Endothelial cell of umbilical vein (primary cell): ENCODE measurements at regions not wholly inside any gene's neighbourhood (a gene's known extent, or its start where the extent isn't known, plus 50 kb on each side); places are given as distances from the start of the nearest gene placed in this dataset.

Experiments
- BruUV-seq: library from RNA; stranded (reverse); fragments of 400-500 nt; replicated peaks from 2 replicates; lab custom pipeline; 2021; lab: Mats Ljungman, UMichigan
- CTCF ChIA-PET: fragments of 300-600, 350-600 bp; sonication (Branson Sonifier 250); formaldehyde crosslinking; loops from one replicate; lab custom pipeline; 2021; ENCODE audit warnings: antibody characterized with exemption, inconsistent platforms; lab: Charles Lee
- POLR2A ChIA-PET: fragments of 300-600, 350-600 bp; sonication (Branson Sonifier 250); formaldehyde crosslinking; loops from one replicate; lab custom pipeline; 2021; ENCODE audit warnings: antibody characterized with exemption, inconsistent platforms; lab: Charles Lee
- DNase-seq: peaks from one replicate; pipeline ENCODE4 v3.0.0-alpha.2; 2011; ENCODE audit warnings: low read depth, low spot score
- FAIRE-seq: peaks from 2 replicates; lab custom pipeline; 2011; peaks lifted over from hg19 to GRCh38; lab: Jason Lieb, UNC
- H2AFZ ChIP-seq: 2 replicates; pipeline ENCODE4 v1.6.0; 2012; ENCODE audit warnings: low read depth, low read length, control low read depth, inconsistent platforms
- H3K27ac ChIP-seq: 2 replicates; pipeline ENCODE4 v1.5.1; 2011; ENCODE audit warnings: low read depth, mild to moderate bottlenecking, control low read depth, low read length, moderate library complexity; ENCODE audit not compliant: insufficient read depth
- H3K27me3 ChIP-seq, 2 experiments: 2 replicates each; pipeline versions ENCODE4 v1.6.0 to v1.6.1; 2011; ENCODE audit warnings: low read length in 2 of 2, mixed read lengths in 1 of 2; ENCODE audit not compliant: control insufficient read depth in 2 of 2, insufficient read depth in 2 of 2
- H3K36me3 ChIP-seq, 2 experiments: 2 replicates in 1 of 2; 3 replicates in 1 of 2; pipeline ENCODE4 v1.5.1; 2011; ENCODE audit warnings: low read length in 2 of 2, mild to moderate bottlenecking in 1 of 2, moderate library complexity in 1 of 2; ENCODE audit not compliant: control insufficient read depth in 2 of 2, insufficient read depth in 2 of 2; ENCODE audit errors: extremely low read depth in 1 of 2
- H3K4me1 ChIP-seq: 3 replicates; pipeline ENCODE4 v1.5.1; 2011; ENCODE audit warnings: mild to moderate bottlenecking, low read length; ENCODE audit not compliant: control insufficient read depth, insufficient read depth; ENCODE audit errors: extremely low read depth
- H3K4me2 ChIP-seq: 2 replicates; pipeline ENCODE4 v1.6.1; 2011; ENCODE audit warnings: low read length, control low read depth, mixed read lengths; ENCODE audit not compliant: insufficient read depth
- H3K4me3 ChIP-seq, 3 experiments: fragments of 200-600 bp in 1 of 3; sonication (generic), shearing (Covaris generic) in 1 of 3; replicated peaks in 1 of 3; 2 replicates each; pipeline ENCODE4 v1.5.1; 2011 to 2016; ENCODE audit warnings: control low read depth in 3 of 3, low read length in 3 of 3, mild to moderate bottlenecking in 2 of 3, inconsistent platforms in 1 of 3, low read depth in 1 of 3, moderate library complexity in 1 of 3; ENCODE audit not compliant: insufficient read depth in 1 of 3
- H3K79me2 ChIP-seq: 2 replicates; pipeline ENCODE4 v1.6.0; 2012; ENCODE audit warnings: low read length, inconsistent platforms; ENCODE audit not compliant: control insufficient read depth, insufficient read depth
- H3K9ac ChIP-seq: replicated peaks from 2 replicates; pipeline ENCODE3; 2011; ENCODE audit warnings: low read length, control low read depth; ENCODE audit not compliant: insufficient read depth; ENCODE audit errors: extremely low read depth
- H3K9me1 ChIP-seq: replicated peaks from 3 replicates; pipeline ENCODE4 v1.6.0; 2011; ENCODE audit warnings: mild to moderate bottlenecking, low read length; ENCODE audit not compliant: control insufficient read depth, insufficient read depth; ENCODE audit errors: extremely low read depth
- H3K9me3 ChIP-seq: replicated peaks from 2 replicates; pipeline ENCODE4 v1.5.1; 2012; ENCODE audit warnings: low read length, inconsistent platforms; ENCODE audit not compliant: control insufficient read depth, insufficient read depth
- H4K20me1 ChIP-seq: replicated peaks from 2 replicates; pipeline ENCODE3; 2011; ENCODE audit warnings: mild to moderate bottlenecking, low read length; ENCODE audit not compliant: control insufficient read depth, insufficient read depth; ENCODE audit errors: extremely low read depth
- CTCF ChIP-seq, 2 donors: IDR thresholded peaks; 1 replicate in 1 of 2; 2 replicates in 1 of 2; pipeline ENCODE4 v1.5.1; 2011; ENCODE audit warnings: low read length in 2 of 2, mild to moderate bottlenecking in 2 of 2, moderate library complexity in 2 of 2, control low read depth in 1 of 2, inconsistent platforms in 1 of 2, low read depth in 1 of 2; ENCODE audit not compliant: insufficient read depth in 1 of 2; ENCODE audit errors: extremely low read depth in 1 of 2
- EZH2 ChIP-seq: IDR thresholded peaks from 2 replicates; pipeline ENCODE4 v1.6.1; 2012; ENCODE audit warnings: borderline replicate concordance, low read depth, mild to moderate bottlenecking, moderate library complexity, low read length, inconsistent platforms; ENCODE audit not compliant: severe bottlenecking
- FOS ChIP-seq: IDR thresholded peaks from 2 replicates; pipeline ENCODE4 v1.6.1; 2011; ENCODE audit warnings: mild to moderate bottlenecking, low read length, moderate library complexity, borderline replicate concordance; ENCODE audit not compliant: insufficient read depth
- GATA2 ChIP-seq: IDR thresholded peaks from 2 replicates; pipeline ENCODE4 v1.7.0; 2011; ENCODE audit warnings: low read depth, mild to moderate bottlenecking, moderate library complexity, mixed read lengths, low read length; ENCODE audit not compliant: insufficient read length, insufficient read depth
- JUN ChIP-seq: IDR thresholded peaks from 2 replicates; pipeline ENCODE4 v1.6.1; 2011; ENCODE audit warnings: borderline replicate concordance, low read depth; ENCODE audit not compliant: insufficient read length, insufficient read depth
- MYC ChIP-seq: IDR thresholded peaks from one replicate; pipeline ENCODE4 v1.6.1; 2011; ENCODE audit warnings: mild to moderate bottlenecking, low read depth, low read length
- POLR2A ChIP-seq: IDR thresholded peaks from 2 replicates; pipeline ENCODE4 v1.6.1; 2012; ENCODE audit warnings: low read depth, mild to moderate bottlenecking, control low read depth, low read length
- dilution Hi-C: fragments of 300-500 bp; cut with MboI; formaldehyde crosslinking; loops from one replicate; pipeline ENCODE4 v1.15.0; 2019; ENCODE audit warnings: low sequenced_read_pairs; ENCODE audit not compliant: extremely low pct_ligation_motif_present
- intact Hi-C: fragments of 100-400 bp; cut with micrococcal nuclease; formaldehyde crosslinking; loops from one replicate; pipeline ENCODE4 v1.10.0; 2022
- TF ChIP-seq, protein P1 (sequence below): IDR thresholded peaks from 2 replicates; pipeline ENCODE4 v1.6.1; 2011; ENCODE audit not compliant: insufficient read depth, insufficient read length

DNA sequence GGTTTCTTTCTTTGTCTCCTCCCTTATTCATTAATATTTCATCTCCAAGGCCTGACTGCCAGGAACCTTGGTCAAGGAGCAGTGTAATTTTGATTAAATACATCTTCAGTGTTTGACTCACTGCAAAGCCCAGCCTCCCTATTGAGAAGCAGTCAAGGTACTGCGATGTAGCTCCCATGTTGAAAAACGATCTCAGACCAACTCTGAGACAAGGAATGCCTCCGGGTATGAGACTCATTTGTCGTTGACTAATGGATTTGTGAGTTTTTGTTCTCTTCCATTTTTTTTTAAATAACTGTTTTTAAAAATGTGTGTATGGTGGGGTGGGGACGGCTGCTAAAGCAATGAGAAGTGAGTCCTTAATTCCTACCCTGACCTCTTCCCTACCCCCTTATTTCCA, 361.6 kb downstream of the SOX11 start:
- Histone ChIP-seq H2AFZ (no peak overlapping the region), H3K9ac (no peak overlapping the region), H3K36me3 (no peaks in the 10 kb centered on the region), H3K4me3 (no peak overlapping the region), H3K9me1 (no peaks in the 10 kb centered on the region), H3K27ac (no peak overlapping the region), H3K4me1 (no peaks in the 10 kb centered on the region), H4K20me1 (no peaks in the 10 kb centered on the region), H3K27me3 (no peaks in the 10 kb centered on the region), H3K9me3 (peaks cover 4% of the 10 kb centered on the region), H3K79me2 (no peaks in the 10 kb centered on the region), H3K4me2 (no peak overlapping the region)
- BruUV-seq: no TSS peak
- DNase-seq: no peak
- intact Hi-C loops: no loop called here
- ChIA-PET POLR2A (no interaction called here), CTCF (no interaction called here)
- no peak for FAIRE-seq
- dilution Hi-C loops: no loop called here
- TF ChIP-seq POLR2A: no peak
- TF ChIP-seq CTCF (IDR thresholded peaks at IDR 0.05; ENCODE audit: extremely low read depth in 1 of 2, insufficient read depth in 1 of 2, low read depth in 1 of 2, low read length in 2 of 2): no peak

GRCh38 chr2:6054161-6054671, 362.0 kb downstream of the SOX11 start:
- BruUV-seq: no TSS peak
- FAIRE-seq (no peak), DNase-seq (no peak)
- Histone ChIP-seq H3K9me1 (no peaks in the 10 kb centered on the region), H3K27ac (no peak overlapping the region), H3K79me2 (no peaks in the 10 kb centered on the region), H3K4me2 (no peak overlapping the region), H3K36me3 (no peaks in the 10 kb centered on the region), H3K4me1 (no peaks in the 10 kb centered on the region), H3K4me3 (no peak overlapping the region), H3K9me3 (peaks cover 4% of the 10 kb centered on the region), H4K20me1 (no peaks in the 10 kb centered on the region), H3K9ac (no peak overlapping the region), H3K27me3 (no peaks in the 10 kb centered on the region), H2AFZ (no peak overlapping the region)
- ChIA-PET CTCF (no interaction called here), POLR2A (no interaction called here)
- TF ChIP-seq JUN: no peak
- TF ChIP-seq FOS: no peak
- TF ChIP-seq, protein P1, sequence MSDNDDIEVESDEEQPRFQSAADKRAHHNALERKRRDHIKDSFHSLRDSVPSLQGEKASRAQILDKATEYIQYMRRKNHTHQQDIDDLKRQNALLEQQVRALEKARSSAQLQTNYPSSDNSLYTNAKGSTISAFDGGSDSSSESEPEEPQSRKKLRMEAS: no peak
- no peak for TF ChIP-seq POLR2A
- no peak for TF ChIP-seq CTCF (IDR thresholded peaks at IDR 0.05; ENCODE audit: extremely low read depth in 1 of 2, insufficient read depth in 1 of 2, low read depth in 1 of 2, low read length in 2 of 2)
- TF ChIP-seq MYC: no peak
- TF ChIP-seq GATA2: no peak
- no peak for TF ChIP-seq EZH2
- dilution Hi-C loops (no loop called here), intact Hi-C loops (no loop called here)
